Adrenal gland (tissue), 9 donors: ENCODE measurements at regions not wholly inside any gene's neighbourhood (a gene's known extent, or its start where the extent isn't known, plus 50 kb on each side); places are given as distances from the start of the nearest gene placed in this dataset.
"Not testable (repeated sequence)": the region's sequence is repeated elsewhere in the genome, so short reads cannot be mapped to it uniquely, and the experiment has no call there.

Experiments used
- DNase-seq, 7 donors: peaks; one replicate each; pipeline ENCODE4 v3.0.0-alpha.2; 2019 to 2020
- H3K27ac ChIP-seq, 5 donors: fragments of 200-600 bp; sonication (generic) in 4 of 5; 1 replicate in 3 of 5; 2 replicates in 2 of 5; pipeline versions ENCODE4 v1.5.1 to v1.8.0; 2016 to 2020; ENCODE audit warnings: mild to moderate bottlenecking in 1 of 5
- H3K27me3 ChIP-seq: fragments of 200-600 bp; 2 replicates; pipeline ENCODE4 v1.8.0; 2021
- H3K36me3 ChIP-seq, 2 donors: fragments of 200-600 bp; replicated peaks in 1 of 2; 1 replicate in 1 of 2; 2 replicates in 1 of 2; pipeline versions ENCODE4 v1.5.1 to v1.8.0; 2018 to 2022
- H3K4me1 ChIP-seq, 2 donors: fragments of 200-600 bp; replicated peaks in 1 of 2; 1 replicate in 1 of 2; 2 replicates in 1 of 2; pipeline versions ENCODE4 v1.5.1 to v1.8.0; 2018 to 2021
- H3K4me3 ChIP-seq, 4 donors: fragments of 200-600 bp; sonication (generic) in 3 of 4; one replicate each; pipeline ENCODE4 v1.5.1; 2016 to 2018
- H3K9me3 ChIP-seq, 3 donors: fragments of 200-600 bp; sonication (generic) in 1 of 3; replicated peaks in 1 of 3; 1 replicate in 2 of 3; 2 replicates in 1 of 3; pipeline versions ENCODE4 v1.5.1 to v1.8.0; 2016 to 2021
- POLR2A ChIP-seq, 2 donors: fragments of 450-650 bp; IDR thresholded peaks; one replicate each; pipeline ENCODE4 v1.6.1; 2017; ENCODE audit warnings: antibody characterized with exemption in 2 of 2, mild to moderate bottlenecking in 2 of 2, moderate library complexity in 1 of 2
- WGBS, 4 donors: extraction: QIAGEN DNeasy Blood & Tissue Kit in 2 of 4; methylation state at CpG; one replicate each; pipeline versions ENCODE4 v1.1.5 to v1.1.7; 2013 to 2017; 5-methylcytosine and 5-hydroxymethylcytosine counted together
- intact Hi-C, 2 donors: fragments of 100-400 bp; cut with DNase I; formaldehyde crosslinking; loops; one replicate each; pipeline versions ENCODE4 v1.14.1 to v1.15.0; 2022 to 2023
- TF ChIP-seq, protein P1 (sequence below), 6 experiments: fragments of 450-650 bp in 4 of 6; fragments of 200-600 bp in 2 of 6; sonication (generic) in 1 of 6; IDR thresholded peaks; 1 replicate in 5 of 6; 2 replicates in 1 of 6; pipeline versions ENCODE4 v1.5.1 to v1.8.0; 2016 to 2021; ENCODE audit warnings: antibody characterized with exemption in 6 of 6, mild to moderate bottlenecking in 2 of 6, moderate library complexity in 1 of 6
- donor health status: healthy with polysubstance abuse.
- donor health status: Bipolar disorder and iron deficiency.
- donor health status: DM: yes; HTN: yes; CAD: no.
- donor health status: DM: no; HTN: no; CAD: no.
- donor health status: DM: no; HTN: no; CAD: no.

DNA sequence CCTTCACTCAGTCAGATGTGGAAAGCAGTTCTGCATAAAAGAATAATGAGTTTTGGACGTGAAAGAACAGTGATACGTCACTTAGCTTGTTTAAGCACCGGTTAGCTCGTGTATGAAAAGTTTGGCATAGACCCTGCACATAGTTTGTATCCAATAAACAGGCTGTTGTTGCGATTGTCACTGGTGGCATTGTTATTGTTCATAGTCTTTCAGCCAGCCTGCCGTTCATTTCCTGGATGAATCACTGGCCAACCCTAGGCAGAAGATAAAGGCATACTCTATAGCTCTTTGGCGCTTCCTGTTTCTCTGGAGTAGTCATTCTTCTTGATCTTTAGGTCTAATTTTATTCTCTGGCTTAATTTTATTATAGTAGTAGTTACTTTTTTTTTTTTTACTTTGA is 57.8 kb upstream of the ANKRD30A start:
- Histone ChIP-seq H3K27ac (no peak overlapping the region), H3K4me1 (no peaks in the 10 kb centered on the region), H3K9me3 (no peaks in the 10 kb centered on the region), H3K36me3 (no peaks in the 10 kb centered on the region), H3K4me3 (no peak overlapping the region), H3K27me3 (no peaks in the 10 kb centered on the region)
- TF ChIP-seq, protein P1, sequence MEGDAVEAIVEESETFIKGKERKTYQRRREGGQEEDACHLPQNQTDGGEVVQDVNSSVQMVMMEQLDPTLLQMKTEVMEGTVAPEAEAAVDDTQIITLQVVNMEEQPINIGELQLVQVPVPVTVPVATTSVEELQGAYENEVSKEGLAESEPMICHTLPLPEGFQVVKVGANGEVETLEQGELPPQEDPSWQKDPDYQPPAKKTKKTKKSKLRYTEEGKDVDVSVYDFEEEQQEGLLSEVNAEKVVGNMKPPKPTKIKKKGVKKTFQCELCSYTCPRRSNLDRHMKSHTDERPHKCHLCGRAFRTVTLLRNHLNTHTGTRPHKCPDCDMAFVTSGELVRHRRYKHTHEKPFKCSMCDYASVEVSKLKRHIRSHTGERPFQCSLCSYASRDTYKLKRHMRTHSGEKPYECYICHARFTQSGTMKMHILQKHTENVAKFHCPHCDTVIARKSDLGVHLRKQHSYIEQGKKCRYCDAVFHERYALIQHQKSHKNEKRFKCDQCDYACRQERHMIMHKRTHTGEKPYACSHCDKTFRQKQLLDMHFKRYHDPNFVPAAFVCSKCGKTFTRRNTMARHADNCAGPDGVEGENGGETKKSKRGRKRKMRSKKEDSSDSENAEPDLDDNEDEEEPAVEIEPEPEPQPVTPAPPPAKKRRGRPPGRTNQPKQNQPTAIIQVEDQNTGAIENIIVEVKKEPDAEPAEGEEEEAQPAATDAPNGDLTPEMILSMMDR (IDR thresholded peaks at IDR 0.05): no peak
- TF ChIP-seq POLR2A (IDR thresholded peaks at IDR 0.05): no peak
- 81 to 83% (median 82%) methylated on average over 7 of the region's 7 CpGs for WGBS, 4 donors
- DNase-seq: no peak
- intact Hi-C loops: no loop called here

- H3K27me3 ChIP-seq, H3K27ac ChIP-seq, H3K4me1 ChIP-seq, intact Hi-C loops, DNase-seq, H3K36me3 ChIP-seq, H3K9me3 ChIP-seq, H3K4me3 ChIP-seq: not testable (repeated sequence)
- WGBS, 4 donors: 87 to 89% (median 87%) methylated on average over 16 of the region's 16 CpGs
Observed at GRCh38 chr10:37062296-37062695, 63.1 kb upstream of the ANKRD30A start.

- Histone ChIP-seq H3K9me3 (no peaks in the 10 kb centered on the region), H3K4me1 (no peaks in the 10 kb centered on the region), H3K4me3 (no peak overlapping the region), H3K36me3 (no peaks in the 10 kb centered on the region), H3K27ac (no peak overlapping the region), H3K27me3 (no peaks in the 10 kb centered on the region)
- TF ChIP-seq, protein P1 (IDR thresholded peaks at IDR 0.05): no peak
- TF ChIP-seq POLR2A (IDR thresholded peaks at IDR 0.05): no peak
- intact Hi-C loops: no loop called here
- no peak for DNase-seq
- 11 to 31% (median 24%) methylated on average over 1 of the region's 1 CpG for WGBS, 4 donors
Observed at GRCh38 chr10:37057261-37057660, 68.1 kb upstream of the ANKRD30A start.

DNA sequence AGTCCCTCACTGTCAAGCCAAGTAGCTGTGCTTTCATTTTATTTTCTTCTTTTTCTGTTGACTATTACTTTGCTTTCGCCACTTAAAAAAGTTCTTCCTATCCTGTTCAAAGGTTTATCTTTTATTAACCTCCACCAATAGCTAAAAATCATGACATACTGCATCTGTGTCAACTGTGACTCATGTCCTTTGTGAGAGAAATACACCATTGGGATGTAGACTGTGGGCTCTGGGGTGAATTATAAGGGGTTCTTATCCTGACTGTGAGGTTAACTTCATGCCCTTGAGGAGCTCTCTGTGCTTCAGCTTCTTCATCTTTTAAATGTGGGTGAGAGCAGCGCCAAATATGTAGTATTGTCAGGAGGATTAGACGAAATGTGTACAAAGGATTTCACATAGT is 71.9 kb upstream of the ANKRD30A start:
- H3K27me3 ChIP-seq: no peaks in the 10 kb centered on the region
- no peak overlapping the region for H3K4me3 ChIP-seq
- no peak overlapping the region for H3K27ac ChIP-seq
- no peak for DNase-seq
- no peaks in the 10 kb centered on the region for H3K4me1 ChIP-seq
- no peaks in the 10 kb centered on the region for H3K36me3 ChIP-seq
- TF ChIP-seq, protein P1 (IDR thresholded peaks at IDR 0.05): no peak
- TF ChIP-seq POLR2A (IDR thresholded peaks at IDR 0.05): no peak
- WGBS, 4 donors: 59 to 67% (median 65%) methylated on average over 3 of the region's 3 CpGs
- intact Hi-C loops: no loop called here
- no peaks in the 10 kb centered on the region for H3K9me3 ChIP-seq

DNA sequence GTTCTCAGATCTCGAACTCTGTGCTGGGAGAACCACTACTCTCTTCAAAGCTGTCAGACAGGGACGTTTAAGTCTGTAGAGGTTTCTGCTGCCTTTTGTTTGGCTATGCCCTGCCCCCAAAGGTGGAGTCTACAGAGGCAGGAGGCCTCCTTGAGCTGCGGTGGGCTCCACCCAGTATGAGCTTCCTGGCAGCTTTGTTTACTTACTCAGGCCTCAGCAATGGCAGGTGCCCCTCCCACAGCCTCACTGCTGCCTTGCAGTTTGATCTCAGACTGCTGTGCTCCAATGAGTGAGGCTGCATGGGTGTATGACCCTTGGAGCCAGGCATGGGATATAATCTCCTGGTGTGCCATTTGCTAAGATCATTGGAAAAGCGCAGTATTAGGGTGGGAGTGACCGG is 75.4 kb upstream of the ANKRD30A start:
- DNase-seq, H3K36me3 ChIP-seq, H3K9me3 ChIP-seq, H3K27ac ChIP-seq, H3K27me3 ChIP-seq, intact Hi-C loops, H3K4me3 ChIP-seq, H3K4me1 ChIP-seq: not testable (repeated sequence)
- WGBS, 4 donors: 67 to 86% (median 81%) methylated on average over 5 of the region's 5 CpGs

- intact Hi-C loops, H3K36me3 ChIP-seq, DNase-seq, H3K27me3 ChIP-seq, H3K27ac ChIP-seq, H3K9me3 ChIP-seq, H3K4me1 ChIP-seq, H3K4me3 ChIP-seq: not testable (repeated sequence)
- WGBS, 4 donors: 86 to 96% (median 88%) methylated on average over 8 to 10 of the region's 10 CpGs
Observed at GRCh38 chr10:37044319-37044718, 81.1 kb upstream of the ANKRD30A start.
